GM19324 (cell line): ENCODE measurements at regions not wholly inside any gene's neighbourhood (a gene's known extent, or its start where the extent isn't known, plus 50 kb on each side); places are given as distances from the start of the nearest gene placed in this dataset.

ENCODE experiments used
- ATAC-seq: cut with Tn5 transposase; IDR thresholded peaks from one replicate; pipeline ENCODE4 v1.9.1; 2021; ENCODE audit warnings: mild to moderate bottlenecking, moderate library complexity; ENCODE audit not compliant: unreplicated experiment, low FRiP score

- ATAC-seq = no peak
Measured at GRCh38 chr16:59259074-59259949, 525.2 kb upstream of the GOT2 start.

- no peak for ATAC-seq
Measured at GRCh38 chr16:59252317-59252716, 518.2 kb upstream of the GOT2 start.

- no peak for ATAC-seq
Measured at GRCh38 chr16:59249011-59249410, 514.9 kb upstream of the GOT2 start.

- ATAC-seq = no peak
Measured at GRCh38 chr16:59242556-59242955, 508.4 kb upstream of the GOT2 start.

GRCh38 chr16:59238246-59238645, 504.1 kb upstream of the GOT2 start:
- no peak for ATAC-seq

GRCh38 chr16:59236804-59237458, 502.8 kb upstream of the GOT2 start:
- ATAC-seq = no peak

GRCh38 chr16:59224401-59224800, 490.3 kb upstream of the GOT2 start:
- no peak for ATAC-seq

- no peak for ATAC-seq
Measured at GRCh38 chr16:59220011-59220410, 485.9 kb upstream of the GOT2 start.

GRCh38 chr16:59216291-59216690, 482.2 kb upstream of the GOT2 start:
- ATAC-seq = no peak

GRCh38 chr16:59214455-59214854, 480.3 kb upstream of the GOT2 start:
- ATAC-seq = no peak

- no peak for ATAC-seq
Measured at GRCh38 chr16:59213952-59214351, 479.8 kb upstream of the GOT2 start.

GRCh38 chr16:59212492-59213024, 478.4 kb upstream of the GOT2 start:
- ATAC-seq = no peak

- ATAC-seq = no peak
Measured at GRCh38 chr16:59210955-59211541, 476.9 kb upstream of the GOT2 start.

GRCh38 chr16:59205403-59205802, 471.3 kb upstream of the GOT2 start:
- ATAC-seq = no peak

- no peak for ATAC-seq
Measured at GRCh38 chr16:59204589-59204988, 470.5 kb upstream of the GOT2 start.

GRCh38 chr16:59202233-59202862, 468.2 kb upstream of the GOT2 start:
- no peak for ATAC-seq

GRCh38 chr16:59201821-59202220, 467.7 kb upstream of the GOT2 start:
- no peak for ATAC-seq

- no peak for ATAC-seq
Measured at GRCh38 chr16:59201160-59201559, 467.0 kb upstream of the GOT2 start.

GRCh38 chr16:59198487-59198886, 464.4 kb upstream of the GOT2 start:
- no peak for ATAC-seq

- no peak for ATAC-seq
Measured at GRCh38 chr16:59195242-59195641, 461.1 kb upstream of the GOT2 start.

GRCh38 chr16:59193637-59194036, 459.5 kb upstream of the GOT2 start:
- ATAC-seq = no peak
